NCI-H2107 (cell line): ENCODE measurements at regions not wholly inside any gene's neighbourhood (a gene's known extent, or its start where the extent isn't known, plus 50 kb on each side); places are given as distances from the start of the nearest gene placed in this dataset.
"Not testable (repeated sequence)": the region's sequence is repeated elsewhere in the genome, so short reads cannot be mapped to it uniquely, and the experiment has no call there.

Source experiments
- DNase-seq: peaks from one replicate; lab custom pipeline; 2025; lab: John Stamatoyannopoulos, UW

GRCh38 chr5:2861605-2862004 is 110.1 kb upstream of the IRX2 start:
- no peak for DNase-seq

- DNase-seq = no peak
Measured at GRCh38 chr5:2860101-2860500, 108.6 kb upstream of the IRX2 start.

GRCh38 chr5:2857837-2858236 is 106.4 kb upstream of the IRX2 start:
- no peak for DNase-seq

GRCh38 chr5:2856206-2856605 is 104.7 kb upstream of the IRX2 start:
- no peak for DNase-seq

GRCh38 chr5:2852446-2852845 is 101.0 kb upstream of the IRX2 start:
- DNase-seq = no peak

- no peak for DNase-seq
Measured at GRCh38 chr5:2851895-2852294, 100.4 kb upstream of the IRX2 start.

GRCh38 chr5:2849429-2849828 is 98.0 kb upstream of the IRX2 start:
- DNase-seq = no peak

- no peak for DNase-seq
Measured at GRCh38 chr5:2848619-2849018, 97.1 kb upstream of the IRX2 start.

GRCh38 chr5:2847608-2848007 is 96.1 kb upstream of the IRX2 start:
- DNase-seq = no peak

- no peak for DNase-seq
Measured at GRCh38 chr5:2841208-2841607, 89.7 kb upstream of the IRX2 start.

- no peak for DNase-seq
Measured at GRCh38 chr5:2840372-2840915, 89.0 kb upstream of the IRX2 start.

GRCh38 chr5:2836133-2836532 is 84.7 kb upstream of the IRX2 start:
- DNase-seq = no peak

- DNase-seq = no peak
Measured at GRCh38 chr5:2833556-2833955, 82.1 kb upstream of the IRX2 start.

GRCh38 chr5:2832394-2832793 is 80.9 kb upstream of the IRX2 start:
- no peak for DNase-seq

- DNase-seq = no peak
Measured at GRCh38 chr5:2829239-2829638, 77.8 kb upstream of the IRX2 start.

GRCh38 chr5:2818936-2819335 is 67.5 kb upstream of the IRX2 start:
- no peak for DNase-seq

GRCh38 chr5:2817031-2817603 is 65.6 kb upstream of the IRX2 start:
- peak; percentile 65 for DNase-seq

- DNase-seq = no peak
Measured at GRCh38 chr5:2813678-2814077, 62.2 kb upstream of the IRX2 start.

GRCh38 chr5:2810644-2811043 is 59.2 kb upstream of the IRX2 start:
- DNase-seq = no peak

GRCh38 chr5:2807244-2807643 is 55.8 kb upstream of the IRX2 start:
- DNase-seq = not testable (repeated sequence)

GRCh38 chr5:2806176-2806575 is 54.7 kb upstream of the IRX2 start:
- no peak for DNase-seq

- DNase-seq = no peak
Measured at GRCh38 chr5:2805080-2805479, 53.6 kb upstream of the IRX2 start.

GRCh38 chr5:2803751-2804150 is 52.3 kb upstream of the IRX2 start:
- DNase-seq = no peak

- no peak for DNase-seq
Measured at GRCh38 chr5:2802693-2803365, 51.4 kb upstream of the IRX2 start.
